NCI-H1694 (cell line): ENCODE measurements at regions not wholly inside any gene's neighbourhood (a gene's known extent, or its start where the extent isn't known, plus 50 kb on each side); places are given as distances from the start of the nearest gene placed in this dataset.
A peak's percentile ranks its signal among the peaks of the same experiment; 100 is the strongest.

Experiments
- DNase-seq: peaks from one replicate; lab custom pipeline; 2025; lab: John Stamatoyannopoulos, UW

DNA sequence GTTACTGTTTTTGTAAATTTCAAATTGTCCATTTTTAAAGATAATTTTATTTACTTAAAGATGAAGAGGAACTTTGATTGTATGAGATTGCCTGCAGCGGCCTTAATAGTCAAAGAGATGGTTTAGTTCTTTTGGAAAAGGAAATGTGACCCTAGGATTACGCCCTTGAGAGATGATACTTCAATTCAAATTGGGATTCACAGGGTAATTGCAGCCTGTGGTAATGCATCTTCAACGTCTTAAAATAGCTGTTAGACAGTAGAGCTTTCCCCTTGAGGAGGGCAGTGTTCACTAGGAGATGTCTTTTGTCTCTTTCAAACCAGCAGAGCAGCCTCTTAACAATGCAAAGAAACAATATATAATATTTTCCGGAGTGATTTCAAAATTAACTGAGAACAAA, 127.1 kb downstream of the TAF11L14 start:
- DNase-seq = no peak

DNA sequence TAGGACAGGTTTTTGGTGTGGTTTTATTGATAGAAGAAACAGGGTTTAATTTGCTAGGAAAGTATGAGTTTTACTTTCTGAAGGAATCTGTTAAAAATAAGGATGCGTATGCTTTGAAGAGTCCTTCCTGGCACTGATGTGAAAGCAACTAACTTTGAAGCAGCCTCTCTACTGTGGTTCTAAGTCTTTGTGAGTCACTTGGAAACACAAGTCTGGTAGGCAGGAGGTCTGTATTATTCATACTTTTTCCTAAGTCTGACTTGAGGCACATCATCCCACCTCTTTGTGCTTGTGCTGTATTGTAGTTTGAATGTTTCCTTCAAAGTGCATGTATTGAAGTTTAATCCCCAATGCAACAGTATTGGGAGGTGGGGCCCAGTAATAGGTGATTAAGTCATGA, 129.0 kb downstream of the TAF11L14 start:
- no peak for DNase-seq

DNA sequence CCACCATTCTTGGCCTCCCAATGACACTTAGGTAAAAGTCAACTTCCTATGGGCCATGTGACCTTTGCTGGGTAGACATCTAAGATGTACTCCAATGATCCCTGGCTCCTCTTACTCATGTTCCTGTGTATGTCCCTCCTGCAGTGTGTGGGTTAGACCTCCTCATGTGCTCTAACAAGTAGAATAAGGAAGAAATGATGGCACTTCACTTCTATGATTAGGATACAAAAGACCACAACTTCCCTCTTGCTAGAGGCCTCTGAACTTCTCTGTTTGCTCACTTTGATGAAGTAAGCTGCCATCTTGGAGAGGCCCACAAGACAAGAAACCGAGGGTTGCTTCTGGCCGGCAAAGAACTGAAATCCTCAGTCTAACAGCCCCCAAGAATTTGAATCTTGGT, 131.8 kb downstream of the TAF11L14 start:
- no peak for DNase-seq

GRCh38 chr5:17769277-17769676, 135.0 kb downstream of the TAF11L14 start:
- no peak for DNase-seq

GRCh38 chr5:17772232-17772631, 138.0 kb downstream of the TAF11L14 start:
- no peak for DNase-seq

DNA sequence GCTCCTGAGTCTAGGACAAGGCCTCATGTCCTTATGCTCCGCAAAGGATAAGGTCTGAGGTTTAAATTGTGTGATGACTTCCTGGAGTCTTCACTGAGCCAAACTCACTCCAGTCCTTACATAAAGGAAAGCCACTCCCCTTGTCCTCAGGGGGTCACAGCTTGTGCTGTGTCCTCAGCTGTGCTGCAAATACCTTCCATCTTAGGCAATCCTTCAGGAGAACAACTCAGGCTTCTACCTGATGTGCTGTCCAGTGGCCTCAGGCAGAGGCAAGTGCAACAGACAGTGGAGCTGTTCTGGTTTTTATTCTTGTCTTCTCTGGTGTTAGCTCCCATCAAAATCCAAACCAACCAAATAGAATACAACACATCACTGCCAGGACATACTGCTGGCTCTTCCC, 151.5 kb downstream of the TAF11L14 start:
- DNase-seq = no peak

GRCh38 chr5:17788351-17788750, 154.1 kb downstream of the TAF11L14 start:
- no peak for DNase-seq

DNA sequence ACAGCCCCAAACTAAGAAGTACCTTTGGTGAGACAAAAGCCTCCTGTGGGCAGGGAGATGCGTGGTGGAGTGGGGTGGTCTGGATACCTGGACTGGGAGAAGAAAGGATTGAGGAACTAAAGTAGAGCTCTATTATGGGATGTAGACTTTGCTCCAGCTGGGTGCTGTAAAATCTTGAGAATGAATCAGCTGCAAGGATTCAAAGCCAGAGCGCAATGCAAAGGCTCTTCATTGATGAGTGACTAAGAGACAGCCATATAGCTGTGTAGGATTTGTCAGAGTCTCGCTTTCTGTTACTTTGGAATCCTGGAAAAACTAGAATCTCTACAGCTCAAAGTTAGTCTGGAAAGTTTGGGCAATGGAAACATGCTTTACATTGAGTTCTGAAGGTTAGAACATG, 159.9 kb downstream of the TAF11L14 start:
- no peak for DNase-seq

DNA sequence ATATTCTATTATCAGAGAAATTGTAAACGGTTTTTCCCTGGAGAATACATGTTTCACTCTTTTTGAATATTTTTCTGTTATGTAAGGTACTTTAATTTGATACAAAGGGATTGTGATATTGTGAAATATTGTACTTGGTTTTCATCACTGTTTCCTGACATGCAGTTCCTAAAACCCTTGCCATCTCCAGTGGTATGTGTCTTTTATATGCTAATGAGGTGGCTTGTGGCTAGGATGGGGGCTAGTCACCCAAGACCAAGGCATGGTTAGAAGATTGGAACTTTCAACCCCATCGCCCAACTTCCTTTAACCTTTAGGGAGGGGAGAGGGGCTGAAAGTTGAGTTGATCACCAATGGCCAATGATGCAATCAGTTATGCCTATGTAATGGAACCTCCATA, 160.6 kb downstream of the TAF11L14 start:
- no peak for DNase-seq

- no peak for DNase-seq
Measured at GRCh38 chr5:17796142-17796541, 161.9 kb downstream of the TAF11L14 start.

GRCh38 chr5:17796757-17797396, 162.6 kb downstream of the TAF11L14 start:
- DNase-seq = no peak

- DNase-seq = no peak
Measured at GRCh38 chr5:17799521-17799920, 165.3 kb downstream of the TAF11L14 start.

DNA sequence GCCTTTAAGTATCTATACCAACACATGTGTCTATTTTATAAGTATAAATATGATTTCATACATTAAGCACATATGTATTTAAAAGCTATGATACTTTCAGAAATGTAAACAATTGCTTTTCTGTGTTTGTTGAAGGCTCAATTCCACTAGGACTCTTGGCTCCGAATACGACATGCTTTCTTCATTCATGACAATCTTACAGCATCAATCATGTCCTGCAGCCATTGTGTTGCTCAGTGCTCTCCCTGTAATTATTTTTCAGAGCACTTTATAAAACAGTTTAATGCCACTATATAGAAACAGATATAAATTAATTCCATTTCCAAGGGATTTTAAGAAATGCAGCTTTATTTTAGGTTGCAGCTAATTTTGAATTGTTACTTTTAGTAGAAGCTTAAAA, 167.3 kb downstream of the TAF11L14 start:
- no peak for DNase-seq

- DNase-seq = no peak
Measured at GRCh38 chr5:17802256-17802655, 168.0 kb downstream of the TAF11L14 start.

- no peak for DNase-seq
Measured at GRCh38 chr5:17803971-17804370, 169.7 kb downstream of the TAF11L14 start.

DNA sequence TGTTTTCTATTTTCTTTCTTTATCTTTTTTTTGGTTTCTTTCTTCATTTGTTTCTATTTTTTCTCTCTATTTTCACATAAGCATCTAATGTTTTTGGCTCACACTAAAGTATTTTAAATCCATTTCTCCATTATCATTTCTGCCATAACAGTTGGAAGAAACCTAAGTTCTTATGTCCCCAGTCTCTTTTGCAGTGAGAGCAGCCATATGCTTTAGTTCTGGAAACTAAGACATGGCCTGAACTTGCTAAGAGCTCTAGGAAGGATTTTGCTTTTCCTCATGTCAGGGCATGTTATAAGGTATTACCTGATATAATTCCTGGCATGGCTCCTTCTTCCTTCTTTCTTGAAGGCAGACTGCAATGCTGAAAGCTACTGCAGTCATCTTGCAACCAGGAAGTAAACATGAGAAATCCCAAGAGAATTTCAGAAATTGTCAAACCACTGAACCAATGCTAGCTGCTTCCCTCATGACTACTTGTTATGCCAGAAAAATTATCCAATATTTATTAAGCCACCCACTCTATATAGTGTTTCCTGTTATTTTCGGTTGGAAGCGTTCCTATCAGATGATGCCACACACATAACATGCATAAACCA, 171.1 kb downstream of the TAF11L14 start:
- no peak for DNase-seq

DNA sequence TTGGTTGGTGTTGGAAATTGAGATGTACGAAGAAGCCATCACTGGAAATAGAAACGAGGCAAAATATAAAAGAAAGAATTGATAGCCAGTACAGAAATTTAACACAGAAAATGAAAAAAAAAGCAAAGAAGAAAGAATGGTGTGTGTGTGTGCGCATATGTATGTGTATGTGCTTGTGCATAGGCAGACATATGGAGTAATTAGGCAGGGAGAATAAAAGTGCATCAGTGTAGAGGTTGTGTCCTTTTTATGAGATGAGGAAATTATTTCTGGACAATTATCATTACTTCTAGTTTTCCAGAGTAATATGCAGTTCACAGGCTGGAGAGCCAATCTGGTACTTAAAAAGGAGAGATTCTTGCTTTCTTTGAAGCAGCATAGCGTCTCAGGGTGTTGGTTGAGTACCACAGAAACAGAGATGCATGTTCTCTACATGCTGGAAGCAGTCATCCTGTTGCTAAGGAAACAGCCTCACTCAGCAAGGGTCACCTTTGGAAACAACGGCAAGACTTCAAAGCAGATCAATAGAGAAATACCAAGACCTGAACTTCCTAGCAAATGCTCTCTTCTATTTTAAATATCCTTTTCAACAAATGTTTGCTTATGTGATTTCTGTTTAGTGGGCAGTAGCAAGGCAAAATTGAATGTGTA, 172.7 kb downstream of the TAF11L14 start:
- no peak for DNase-seq

DNA sequence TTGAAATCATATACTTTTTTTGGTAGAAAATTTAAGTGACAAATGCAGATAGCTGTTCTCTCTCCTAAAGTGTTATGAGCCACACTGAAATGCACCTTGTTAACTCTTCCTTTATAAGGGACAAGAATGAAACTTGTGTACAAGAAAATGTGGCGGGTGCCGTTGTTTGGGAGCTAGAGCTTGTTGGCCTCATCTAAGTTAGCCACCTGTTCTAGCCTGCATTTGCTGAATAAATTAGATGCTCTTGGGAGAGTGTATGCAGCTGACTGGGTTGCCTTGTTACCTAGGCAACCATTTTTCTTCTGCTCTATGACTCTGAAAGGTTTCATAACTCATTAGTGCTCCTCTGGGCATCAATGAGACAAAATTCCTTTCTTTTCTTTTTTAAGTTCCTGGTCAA, 174.3 kb downstream of the TAF11L14 start:
- peak; percentile 50 for DNase-seq

GRCh38 chr5:17810734-17811133, 176.5 kb downstream of the TAF11L14 start:
- DNase-seq = no peak

GRCh38 chr5:17813214-17813613, 179.0 kb downstream of the TAF11L14 start:
- DNase-seq = no peak

DNA sequence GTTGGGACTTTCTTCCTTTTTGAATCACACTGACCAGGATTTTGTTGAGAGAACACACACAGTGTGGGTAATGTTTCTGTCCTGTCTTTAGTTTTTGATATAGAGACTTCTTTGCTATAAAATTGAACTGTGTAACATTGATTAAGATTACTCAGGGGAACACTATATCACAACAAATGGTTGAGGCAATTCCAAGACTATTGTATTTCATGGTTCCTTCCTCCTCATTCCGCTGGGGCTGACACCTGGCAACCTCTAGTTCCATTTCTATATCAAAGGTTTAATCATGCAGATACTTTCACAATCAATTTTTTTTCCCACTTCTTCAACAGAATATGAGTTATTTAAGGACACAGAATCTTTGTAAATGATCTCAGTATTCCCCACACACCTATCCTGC, 182.2 kb downstream of the TAF11L14 start:
- DNase-seq = no peak

DNA sequence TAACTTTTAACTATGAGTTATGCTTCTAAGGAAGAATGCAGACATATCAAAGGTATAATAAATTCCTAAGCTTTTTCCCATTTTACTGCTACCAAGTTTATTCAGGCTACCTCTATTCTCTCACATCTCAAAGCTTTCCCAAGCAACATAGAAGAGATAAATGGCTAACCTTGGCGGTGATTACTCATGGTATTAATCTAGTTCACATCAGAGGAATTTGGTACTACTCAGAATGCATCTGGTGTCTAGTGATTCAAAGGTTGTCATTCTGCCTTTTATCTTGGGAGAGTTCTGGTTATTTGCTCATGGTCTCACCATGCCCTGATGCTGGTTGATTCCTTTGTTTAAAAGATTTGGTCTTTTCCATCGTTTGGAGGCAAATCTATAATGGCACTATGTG, 182.7 kb downstream of the TAF11L14 start:
- DNase-seq = no peak

DNA sequence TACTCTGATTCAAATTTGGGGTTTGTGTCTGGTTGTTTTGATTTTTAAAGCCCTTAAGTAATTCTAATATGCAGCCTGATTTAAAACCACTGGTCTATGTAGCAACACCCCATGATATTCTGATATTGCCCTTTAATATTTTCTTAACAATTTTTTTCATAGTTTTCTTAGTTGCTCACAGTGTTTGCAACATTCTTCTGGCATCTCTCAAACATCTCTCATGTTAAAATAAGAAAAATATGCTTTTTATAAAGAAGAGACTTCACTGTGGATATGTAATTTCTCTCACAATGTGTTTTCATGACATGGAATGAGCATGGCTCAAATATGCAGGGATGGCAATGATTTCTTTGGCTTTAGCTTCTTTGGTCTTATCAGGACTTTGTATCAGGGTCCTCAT, 183.7 kb downstream of the TAF11L14 start:
- no peak for DNase-seq

GRCh38 chr5:17819783-17820182, 185.5 kb downstream of the TAF11L14 start:
- no peak for DNase-seq
